EL (cell line): ENCODE measurements at regions not wholly inside any gene's neighbourhood (a gene's known extent, or its start where the extent isn't known, plus 50 kb on each side); places are given as distances from the start of the nearest gene placed in this dataset.
"Not testable (repeated sequence)": the region's sequence is repeated elsewhere in the genome, so short reads cannot be mapped to it uniquely, and the experiment has no call there.

Experiments
- DNase-seq: peaks from one replicate; pipeline ENCODE4 v3.0.0-alpha.2; 2016

- no peak for DNase-seq
Observed at GRCh38 chr2:11075221-11075620, 80.0 kb upstream of the SLC66A3 start.

GRCh38 chr2:11077411-11077810, 77.9 kb upstream of the SLC66A3 start:
- no peak for DNase-seq

DNA sequence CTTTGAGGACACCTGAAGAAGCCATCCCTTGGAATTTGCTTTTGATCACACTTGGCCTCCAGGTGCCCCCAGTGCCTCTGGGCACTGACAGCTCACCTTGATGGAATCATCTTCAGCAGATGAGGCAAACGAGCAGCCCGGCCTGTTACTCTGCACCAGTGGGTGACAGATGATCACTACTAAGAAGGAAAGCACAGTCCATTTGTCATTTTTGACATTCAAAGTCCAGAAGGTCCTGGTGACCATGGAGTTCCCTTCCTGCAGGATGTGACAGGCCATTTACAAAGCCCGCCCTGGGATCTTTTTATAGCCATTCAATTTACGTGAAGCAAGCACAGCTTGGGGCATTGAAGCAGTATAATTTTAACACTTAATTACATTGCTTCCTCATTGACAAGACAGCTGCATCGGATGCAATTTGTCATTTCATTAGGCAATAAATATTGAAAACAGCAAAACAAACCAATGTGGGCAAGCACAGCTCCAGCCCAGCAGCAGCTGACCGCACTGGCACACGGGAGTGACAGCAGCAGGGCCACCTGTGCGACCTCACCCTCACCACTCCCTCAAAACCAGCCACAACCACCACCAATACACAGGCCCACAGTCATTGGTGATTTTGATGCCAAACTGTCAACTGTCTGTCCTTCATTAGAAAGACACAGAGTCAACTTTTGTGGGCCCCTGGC, 76.0 kb upstream of the SLC66A3 start:
- DNase-seq: no peak

- no peak for DNase-seq
Observed at GRCh38 chr2:11080253-11081115, 74.8 kb upstream of the SLC66A3 start.

DNA sequence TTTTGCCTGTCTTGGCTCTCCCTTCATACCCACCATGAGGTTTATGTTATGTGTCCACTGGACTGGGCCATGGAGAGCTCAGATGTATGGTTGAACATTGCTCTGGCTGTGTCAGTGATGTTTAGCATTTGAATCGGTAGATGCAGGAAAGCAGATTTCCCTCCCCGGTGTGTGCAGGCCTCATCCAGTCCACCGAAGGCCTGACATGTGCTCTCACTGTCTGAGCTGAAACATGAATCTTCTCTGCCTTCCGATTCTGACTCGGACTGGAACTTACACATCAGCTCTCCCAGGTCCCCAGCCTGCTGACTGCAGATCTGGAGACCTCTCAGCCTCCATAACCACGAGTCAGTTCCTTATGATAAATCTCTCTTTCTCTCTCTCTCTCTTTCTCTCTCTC, 72.4 kb upstream of the SLC66A3 start:
- no peak for DNase-seq

DNA sequence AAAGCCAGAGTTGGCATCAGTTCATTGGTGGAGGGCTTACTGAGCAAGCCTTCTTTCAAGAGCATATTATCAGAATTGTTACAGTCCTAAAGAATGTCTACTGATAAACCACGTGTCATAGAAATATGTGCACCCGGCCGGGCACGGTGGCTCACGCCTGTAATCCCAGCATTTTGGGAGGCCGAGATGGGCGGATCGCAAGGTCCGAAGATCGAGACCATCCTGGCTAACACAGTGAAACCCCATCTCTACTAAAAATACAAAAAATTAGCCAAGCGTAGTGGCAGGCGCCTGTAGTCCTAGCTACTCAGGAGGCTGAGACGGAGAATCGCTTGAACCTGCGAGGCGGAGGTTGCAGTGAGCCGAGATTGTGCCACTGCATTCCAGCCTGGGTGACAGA, 66.4 kb upstream of the SLC66A3 start:
- not testable (repeated sequence) for DNase-seq

- DNase-seq: no peak
Observed at GRCh38 chr2:11090187-11090586, 65.1 kb upstream of the SLC66A3 start.

- no peak for DNase-seq
Observed at GRCh38 chr2:11092701-11093335, 62.4 kb upstream of the SLC66A3 start.

DNA sequence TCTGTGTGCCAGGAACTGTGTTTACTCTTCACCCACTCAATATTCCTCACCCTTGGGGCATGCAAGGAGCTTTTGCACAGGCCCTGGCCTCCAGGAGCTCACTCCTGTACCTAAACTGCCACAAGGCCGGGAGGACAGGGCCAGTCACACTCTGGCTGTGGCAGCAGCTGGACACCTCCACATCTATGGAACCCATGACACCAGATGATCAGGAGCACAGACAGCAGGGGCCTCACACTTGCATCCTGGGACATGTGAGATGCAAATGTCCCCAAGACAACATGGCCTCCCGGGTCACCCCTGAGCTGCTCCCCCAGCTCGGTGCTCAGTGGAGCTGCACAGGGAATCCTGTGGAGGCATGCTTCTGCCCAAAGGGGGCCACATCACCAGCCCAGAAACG, 61.8 kb upstream of the SLC66A3 start:
- no peak for DNase-seq

DNA sequence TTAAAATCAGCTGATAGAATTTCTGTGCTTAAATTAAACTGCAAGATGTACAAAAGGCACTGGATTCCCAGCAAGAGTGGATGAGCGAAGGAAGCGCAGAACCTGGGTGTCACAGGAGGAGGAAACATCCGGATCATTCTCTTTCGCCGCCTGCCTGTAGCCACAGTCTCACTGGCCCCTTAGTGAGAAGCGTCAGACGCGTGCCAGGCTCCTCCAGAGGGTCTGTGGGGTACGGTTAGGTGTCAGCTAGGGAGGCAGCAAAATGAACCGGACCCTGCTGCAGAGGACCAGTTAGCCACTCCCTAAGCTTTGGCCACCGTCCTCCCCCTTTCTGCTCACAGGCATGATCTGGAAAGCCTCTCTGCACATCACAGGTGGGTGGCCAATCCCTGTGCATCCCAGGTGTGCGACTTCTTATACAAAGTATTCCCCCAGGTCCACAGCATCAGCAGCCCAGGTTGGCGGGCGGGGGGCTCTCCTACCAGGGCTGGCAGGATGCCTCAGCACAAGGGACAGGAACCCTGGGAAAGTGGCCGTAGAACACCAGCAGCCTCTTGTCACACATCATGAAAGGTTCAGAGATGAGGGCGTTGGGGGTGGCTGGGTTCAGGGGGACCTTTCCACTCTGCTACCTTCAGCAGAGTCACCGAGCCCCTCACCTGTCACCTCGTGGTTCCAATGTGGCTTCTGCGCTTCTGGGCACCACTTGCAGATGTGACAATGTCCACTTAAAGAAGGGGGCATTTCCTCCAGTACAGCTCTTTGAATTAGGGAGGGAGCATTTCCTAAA, 61.1 kb upstream of the SLC66A3 start:
- no peak for DNase-seq

GRCh38 chr2:11096591-11096990, 58.7 kb upstream of the SLC66A3 start:
- DNase-seq: no peak

DNA sequence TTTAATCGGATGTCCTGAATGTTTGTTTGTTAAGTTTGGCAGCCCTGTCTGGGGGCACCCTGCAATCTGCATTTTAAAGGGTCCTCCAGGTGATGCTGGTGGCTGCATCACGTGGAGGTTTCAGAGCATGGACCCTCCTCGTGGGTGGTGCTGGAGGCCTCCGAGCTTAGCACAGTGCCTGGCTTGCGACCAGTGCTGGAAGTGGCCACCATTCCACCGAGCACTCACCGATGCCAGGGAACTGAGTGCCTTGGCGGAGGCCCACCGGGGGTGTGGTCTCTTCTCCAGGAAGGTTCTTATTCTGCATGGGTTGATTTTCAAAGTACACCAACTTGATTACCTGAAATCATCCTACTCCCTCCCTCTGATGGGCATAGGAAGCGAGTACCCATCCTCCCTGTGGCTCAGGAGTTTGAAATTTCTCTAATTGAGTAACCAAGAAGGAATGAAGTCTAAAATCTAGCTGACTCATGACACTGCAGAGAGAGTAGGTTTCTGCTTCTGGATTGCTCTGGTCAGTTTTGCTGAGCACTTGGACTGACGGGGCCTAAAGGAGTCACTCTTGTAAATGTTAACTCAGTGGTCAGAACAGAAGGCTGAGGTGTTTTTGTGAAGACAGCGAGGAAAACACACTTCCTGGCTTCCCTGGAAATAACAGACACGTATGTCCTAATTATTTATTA, 58.1 kb upstream of the SLC66A3 start:
- DNase-seq: peak; percentile 73

- no peak for DNase-seq
Observed at GRCh38 chr2:11097854-11098387, 57.3 kb upstream of the SLC66A3 start.

- no peak for DNase-seq
Observed at GRCh38 chr2:11099122-11100065, 55.9 kb upstream of the SLC66A3 start.

- DNase-seq: no peak
Observed at GRCh38 chr2:11100130-11100529, 55.1 kb upstream of the SLC66A3 start.

DNA sequence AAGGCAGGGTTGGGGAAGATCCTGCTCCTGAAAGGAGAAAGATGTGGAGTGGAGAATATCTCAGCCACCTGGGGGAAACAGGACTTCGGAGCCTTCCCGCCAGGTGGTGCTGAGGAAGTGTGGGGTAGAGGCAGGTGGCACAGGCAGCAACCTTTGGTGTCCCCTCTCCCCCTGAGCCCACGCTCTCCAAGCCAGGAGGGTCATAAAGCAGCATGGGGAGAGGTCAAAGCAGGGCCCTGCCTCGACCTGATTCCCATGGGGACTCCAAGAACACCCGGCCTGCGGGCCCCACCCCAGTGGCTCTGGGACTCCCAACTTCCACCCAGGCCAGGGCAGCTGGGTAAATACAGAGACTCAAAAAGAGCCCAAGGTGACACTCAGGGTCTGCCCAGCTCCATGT, 54.3 kb upstream of the SLC66A3 start:
- DNase-seq: no peak

DNA sequence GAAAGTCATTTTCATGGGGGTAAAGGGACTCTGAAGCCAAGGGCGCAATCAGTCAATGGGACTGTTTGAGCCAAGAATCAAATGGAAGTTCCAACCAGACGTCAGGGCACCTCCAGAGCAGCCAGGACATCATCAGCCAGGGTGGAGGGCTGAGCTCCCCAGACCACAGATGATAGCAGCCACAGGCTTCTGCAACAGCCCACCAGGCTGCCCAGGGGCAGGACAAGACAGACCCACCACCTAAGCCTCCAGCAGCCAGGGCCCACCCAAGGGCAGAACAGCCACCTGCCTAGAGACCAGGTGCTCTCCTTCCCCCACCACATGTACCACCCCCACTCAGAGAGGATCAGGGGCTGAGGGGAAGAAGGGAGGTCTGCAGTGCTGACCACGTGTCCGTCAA, 53.8 kb upstream of the SLC66A3 start:
- DNase-seq: no peak

GRCh38 chr2:11102466-11102865, 52.8 kb upstream of the SLC66A3 start:
- no peak for DNase-seq

GRCh38 chr2:11102956-11103860, 52.1 kb upstream of the SLC66A3 start:
- DNase-seq: no peak
